ENCODE measurements at regions not wholly inside any gene's neighbourhood (a gene's known extent, or its start where the extent isn't known, plus 50 kb on each side); places are given as distances from the start of the nearest gene placed in this dataset.

GRCh38 chr3:68271145-68271544, 616.7 kb upstream of the SUCLG2 start:
- TF ChIP-seq CTCF (IDR thresholded peaks at IDR 0.05) = no peak
- TF ChIP-seq POLR2AphosphoS5 (IDR thresholded peaks at IDR 0.05; ENCODE audit: insufficient read depth in 1 of 2, low read depth in 1 of 2) = no peak

Measured in vagina (tissue), 2 donors.